CD14-positive monocyte (primary cell): ENCODE measurements at regions not wholly inside any gene's neighbourhood (a gene's known extent, or its start where the extent isn't known, plus 50 kb on each side); places are given as distances from the start of the nearest gene placed in this dataset.

Experiments used
- DNase-seq, 3 donors: peaks; one replicate each; pipeline ENCODE4 v3.0.0-alpha.2; 2011 to 2022
- H2AFZ ChIP-seq: 2 replicates; pipeline ENCODE4 v1.6.0; 2012; ENCODE audit warnings: mild to moderate bottlenecking, low read depth, low read length, inconsistent platforms; ENCODE audit not compliant: insufficient read depth, poor library complexity, severe bottlenecking
- H3K27ac ChIP-seq, 2 donors: 1 replicate in 1 of 2; 2 replicates in 1 of 2; pipeline ENCODE4 v1.5.1; 2012 to 2013; ENCODE audit warnings: low read length in 2 of 2, control low read depth in 1 of 2, inconsistent platforms in 1 of 2, low read depth in 1 of 2, mild to moderate bottlenecking in 1 of 2
- H3K27me3 ChIP-seq, 2 donors: one replicate each; pipeline versions ENCODE4 v1.6.0 to v1.6.1; 2011 to 2013; ENCODE audit warnings: low read length in 2 of 2; ENCODE audit not compliant: control insufficient read depth in 2 of 2, insufficient read depth in 2 of 2
- H3K36me3 ChIP-seq, 2 donors: replicated peaks in 1 of 2; 1 replicate in 1 of 2; 2 replicates in 1 of 2; pipeline versions ENCODE4 v1.5.1 to v1.6.1; 2012 to 2013; ENCODE audit warnings: low read length in 2 of 2, control low read depth in 1 of 2, inconsistent platforms in 1 of 2, mild to moderate bottlenecking in 1 of 2; ENCODE audit not compliant: insufficient read depth in 2 of 2, control insufficient read depth in 1 of 2
- H3K4me1 ChIP-seq, 2 donors: 1 replicate in 1 of 2; 2 replicates in 1 of 2; pipeline versions ENCODE4 v1.5.1 to v1.6.1; 2012 to 2013; ENCODE audit warnings: low read length in 2 of 2, control low read depth in 1 of 2, inconsistent platforms in 1 of 2, mild to moderate bottlenecking in 1 of 2, moderate library complexity in 1 of 2; ENCODE audit not compliant: insufficient read depth in 2 of 2, control insufficient read depth in 1 of 2
- H3K4me2 ChIP-seq: replicated peaks from 2 replicates; pipeline ENCODE3; 2012; ENCODE audit warnings: low read length, moderate library complexity, mild to moderate bottlenecking; ENCODE audit not compliant: poor library complexity, severe bottlenecking; ENCODE audit errors: extremely low read depth
- H3K4me3 ChIP-seq, 3 experiments: fragments of 200-600 bp in 1 of 3; sonication (generic) in 1 of 3; replicated peaks in 1 of 3; 1 replicate in 2 of 3; 2 replicates in 1 of 3; pipeline ENCODE4 v1.5.1; 2011 to 2013; ENCODE audit warnings: low read length in 3 of 3, mild to moderate bottlenecking in 3 of 3, control low read depth in 2 of 3, low read depth in 2 of 3, inconsistent platforms in 1 of 3, moderate library complexity in 1 of 3
- H3K79me2 ChIP-seq: 2 replicates; pipeline ENCODE4 v1.6.0; 2012; ENCODE audit warnings: mild to moderate bottlenecking, control low read depth, inconsistent platforms, low read length, moderate library complexity; ENCODE audit not compliant: insufficient read depth
- H3K9ac ChIP-seq: 2 replicates; pipeline ENCODE4 v1.6.0; 2017; ENCODE audit warnings: low read length, mild to moderate bottlenecking; ENCODE audit not compliant: insufficient read depth, poor library complexity, severe bottlenecking
- H3K9me3 ChIP-seq, 2 donors: replicated peaks in 1 of 2; 1 replicate in 1 of 2; 2 replicates in 1 of 2; pipeline versions ENCODE4 v1.5.1 to v1.6.1; 2012 to 2013; ENCODE audit warnings: low read length in 2 of 2, control low read depth in 1 of 2; ENCODE audit not compliant: control insufficient read depth in 1 of 2, insufficient read depth in 1 of 2
- H4K20me1 ChIP-seq: 2 replicates; pipeline ENCODE4 v1.6.0; 2012; ENCODE audit warnings: mild to moderate bottlenecking, low read length, control low read depth, moderate library complexity; ENCODE audit not compliant: insufficient read depth
- H3K27ac Mint-ChIP-seq, 7 donors: one replicate each; pipeline ENCODE4 v1.8.0; 2020; ENCODE audit warnings: mild to moderate bottlenecking in 7 of 7, mixed read lengths in 7 of 7, moderate library complexity in 6 of 7, inconsistent platforms in 2 of 7
- H3K27me3 Mint-ChIP-seq, 3 donors: one replicate each; pipeline ENCODE4 v1.8.0; 2021 to 2022; ENCODE audit warnings: low read depth in 3 of 3, mild to moderate bottlenecking in 3 of 3, mixed read lengths in 3 of 3, moderate library complexity in 3 of 3, inconsistent platforms in 1 of 3
- H3K36me3 Mint-ChIP-seq, 2 donors: one replicate each; pipeline ENCODE4 v1.8.0; 2020; ENCODE audit warnings: mixed read lengths in 2 of 2, inconsistent platforms in 1 of 2, mild to moderate bottlenecking in 1 of 2
- H3K4me1 Mint-ChIP-seq: one replicate; pipeline ENCODE4 v1.8.0; 2020; ENCODE audit warnings: mild to moderate bottlenecking, mixed read lengths
- H3K4me3 Mint-ChIP-seq, 2 donors: one replicate each; pipeline ENCODE4 v1.8.0; 2020; ENCODE audit warnings: mild to moderate bottlenecking in 2 of 2, mixed read lengths in 2 of 2, moderate library complexity in 1 of 2
- H3K9me3 Mint-ChIP-seq, 7 donors: one replicate each; pipeline ENCODE4 v1.8.0; 2020 to 2022; ENCODE audit warnings: mixed read lengths in 7 of 7, mild to moderate bottlenecking in 6 of 7, moderate library complexity in 6 of 7, inconsistent platforms in 2 of 7
- CTCF ChIP-seq: fragments of 200-600 bp; IDR thresholded peaks from one replicate; pipeline ENCODE4 v1.8.0; 2022; ENCODE audit warnings: antibody characterized with exemption, mild to moderate bottlenecking
- WGBS: methylation state at CpG from one replicate; pipeline ENCODE4 v1.1.5; 2013; ENCODE audit warnings: missing lambda C conversion rate; ENCODE audit not compliant: insufficient coverage; 5-methylcytosine and 5-hydroxymethylcytosine counted together
- intact Hi-C, 2 donors: fragments of 100-400 bp; cut with micrococcal nuclease; formaldehyde crosslinking; loops; one replicate each; pipeline versions ENCODE4 v1.15.0 to v1.15.1; 2023

- TF ChIP-seq CTCF = no peak
- Histone ChIP-seq H3K4me3 (no peak overlapping the region), H3K79me2 (no peaks in the 10 kb centered on the region), H3K36me3 (no peaks in the 10 kb centered on the region), H4K20me1 (no peaks in the 10 kb centered on the region), H3K9ac (no peak overlapping the region), H3K9me3 (peaks cover 0 to 9% of the 10 kb centered on the region in 2 donors), H3K4me2 (no peak overlapping the region), H3K27me3 (no peaks in the 10 kb centered on the region), H3K27ac (no peak overlapping the region), H3K4me1 (peaks cover 0 to 3% of the 10 kb centered on the region in 2 donors), H2AFZ (no peak overlapping the region)
- H3K9me3 Mint-ChIP-seq = peaks cover 6 to 24% (median 9%) of the 10 kb centered on the region in 7 donors
- H3K4me3 Mint-ChIP-seq = no peak overlapping the region
- no peak for DNase-seq
- H3K27ac Mint-ChIP-seq = no peak overlapping the region
- no CpG with 5 or more reads among the region's 2 CpGs for WGBS
- H3K27me3 Mint-ChIP-seq = peaks cover 0 to 1% (median 0%) of the 10 kb centered on the region in 3 donors
- intact Hi-C loops = no loop called here
- peaks cover 3% of the 10 kb centered on the region for H3K4me1 Mint-ChIP-seq
- H3K36me3 Mint-ChIP-seq = no peaks in the 10 kb centered on the region
These were observed 226.0 kb upstream of the C11orf87 start for GRCh38 chr11:109196016-109196415.

DNA sequence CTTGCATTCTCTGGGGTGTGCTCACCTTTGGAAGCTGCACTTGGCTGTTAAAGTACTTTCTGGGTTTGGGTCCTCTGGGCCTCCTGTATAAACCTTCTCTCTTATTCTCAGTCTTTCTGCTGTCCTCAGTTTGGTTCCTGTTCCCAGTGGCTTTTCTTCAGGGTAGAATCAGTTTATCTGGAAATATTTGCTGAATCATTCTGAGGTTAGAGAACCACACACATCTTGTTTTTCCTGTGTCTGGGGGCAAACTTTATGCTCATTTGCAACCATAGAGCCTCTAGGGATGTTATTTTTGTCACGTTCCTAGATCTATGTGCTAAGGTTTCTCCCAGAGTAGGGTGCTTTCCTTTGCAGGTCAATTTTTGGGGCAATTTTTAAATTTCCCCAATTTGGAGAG, 224.3 kb upstream of the C11orf87 start:
- no peak for TF ChIP-seq CTCF
- WGBS = no CpG with 5 or more reads among the region's 1 CpG
- Histone ChIP-seq H3K27ac (no peak overlapping the region), H3K79me2 (no peaks in the 10 kb centered on the region), H3K9ac (no peak overlapping the region), H3K9me3 (peaks cover 0 to 7% of the 10 kb centered on the region in 2 donors), H3K4me3 (no peak overlapping the region), H3K36me3 (no peaks in the 10 kb centered on the region), H4K20me1 (no peaks in the 10 kb centered on the region), H3K27me3 (no peaks in the 10 kb centered on the region), H3K4me2 (no peak overlapping the region), H3K4me1 (peaks cover 0 to 3% of the 10 kb centered on the region in 2 donors), H2AFZ (no peak overlapping the region)
- no peak overlapping the region for H3K27ac Mint-ChIP-seq
- no peak for DNase-seq
- peaks cover 3% of the 10 kb centered on the region for H3K4me1 Mint-ChIP-seq
- intact Hi-C loops = no loop called here
- no peak overlapping the region for H3K4me3 Mint-ChIP-seq
- no peaks in the 10 kb centered on the region for H3K36me3 Mint-ChIP-seq
- peaks cover 0 to 1% (median 0%) of the 10 kb centered on the region in 3 donors for H3K27me3 Mint-ChIP-seq
- peaks cover 0 to 17% (median 4%) of the 10 kb centered on the region in 7 donors for H3K9me3 Mint-ChIP-seq
